ENCODE measurements at regions not wholly inside any gene's neighbourhood (a gene's known extent, or its start where the extent isn't known, plus 50 kb on each side); places are given as distances from the start of the nearest gene placed in this dataset.

DNA sequence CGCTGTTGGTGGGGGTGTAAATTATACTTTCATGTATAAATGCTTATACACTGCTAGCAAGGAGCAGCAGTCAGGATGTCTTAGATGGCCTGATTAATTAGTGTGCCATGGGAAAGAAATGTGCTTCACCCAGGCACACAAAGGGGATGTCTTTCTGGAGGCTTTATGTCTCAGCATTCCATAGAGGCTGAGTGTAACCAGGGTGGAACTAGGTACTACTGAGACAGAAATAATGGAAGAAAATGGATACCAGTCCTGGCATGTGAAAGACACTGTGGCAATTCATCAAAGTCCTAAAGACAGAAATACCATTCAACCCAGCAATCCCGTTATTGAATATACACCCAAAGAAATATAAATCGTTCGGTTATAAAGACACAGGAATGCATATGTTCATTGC, 52.5 kb downstream of the PF4 start:
- DNase-seq (ENCODE audit: low spot score), result peak; percentile 26

DNA sequence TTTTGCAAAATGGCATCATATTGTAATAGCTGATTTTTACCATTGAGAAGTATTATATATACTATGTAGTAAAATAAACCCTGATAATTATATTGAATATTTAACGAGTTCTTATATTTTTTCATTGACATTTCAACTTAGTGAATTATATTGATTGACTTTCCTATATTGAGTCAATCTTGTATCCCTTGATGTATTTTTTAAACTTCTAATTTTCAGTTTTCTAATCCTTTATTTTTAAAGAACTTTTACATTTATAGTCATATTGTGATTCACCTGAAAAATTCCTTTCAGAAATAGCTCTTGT, 54.4 kb downstream of the CXCL1 start:
- no peak for DNase-seq (ENCODE audit: low spot score)

DNA sequence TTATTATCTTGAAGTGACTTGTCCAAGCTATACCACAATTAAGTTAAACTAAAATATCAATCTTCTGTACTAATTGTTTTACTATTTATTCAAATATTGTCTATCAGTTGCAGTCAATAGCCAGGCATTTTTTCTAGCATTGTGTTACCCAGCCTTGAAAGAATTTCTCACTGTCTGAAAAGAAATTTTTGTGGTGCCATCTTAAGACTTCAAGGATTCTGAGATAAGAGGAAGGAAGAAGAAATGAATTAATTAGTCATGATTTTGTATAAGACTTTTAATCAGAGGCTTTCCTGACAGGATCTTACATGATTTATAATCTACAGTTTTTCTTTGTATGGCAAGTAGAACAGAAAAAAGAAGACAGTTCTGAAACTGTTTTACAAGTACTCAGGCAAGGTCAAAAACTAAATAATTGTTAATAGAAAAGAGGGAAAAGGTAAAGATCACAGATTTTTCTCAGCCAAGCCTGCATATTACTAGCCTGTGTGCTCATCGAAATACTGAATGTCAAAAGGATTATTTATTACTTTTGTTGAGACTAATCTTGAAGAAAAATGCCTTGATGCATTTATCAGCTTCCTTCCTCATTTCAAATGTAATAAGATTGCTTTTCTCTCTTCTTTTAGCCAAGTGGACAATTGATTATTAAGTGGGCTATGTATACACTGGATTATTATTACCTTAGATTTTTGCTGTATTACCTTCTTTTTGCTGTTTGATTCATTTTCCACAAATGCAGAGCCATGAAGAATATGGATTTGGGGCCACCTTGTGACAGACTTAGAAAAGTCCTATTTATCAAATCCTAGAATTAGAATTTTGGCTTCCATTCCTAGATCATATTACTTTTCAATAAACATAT, 53.8 kb downstream of the CXCL1 start:
- DNase-seq (ENCODE audit: low spot score), result peak; percentile 50

DNA sequence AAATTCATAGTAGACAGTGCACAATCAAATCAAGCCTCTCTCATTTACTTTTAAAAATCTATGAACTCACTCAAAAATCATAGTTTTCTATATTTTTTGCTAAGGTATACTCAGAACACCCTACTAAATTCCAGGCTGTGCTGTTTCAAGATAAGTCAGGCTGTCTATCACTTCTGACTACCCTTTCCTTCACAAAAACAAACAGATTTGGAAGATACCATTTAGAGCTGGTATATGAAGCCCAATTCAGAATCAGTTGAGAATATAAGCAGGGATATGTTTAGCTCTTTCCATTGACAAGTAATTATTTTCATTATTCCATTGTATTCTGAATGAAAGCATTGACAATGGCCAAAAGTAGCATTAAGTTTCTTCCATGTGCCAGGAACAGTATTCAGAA, 53.1 kb downstream of the CXCL1 start:
- DNase-seq (ENCODE audit: low spot score), result no peak
